CD4-positive, alpha-beta T cell treated with Interleukin-1 beta for 1 hour (primary cell): ENCODE measurements at regions not wholly inside any gene's neighbourhood (a gene's known extent, or its start where the extent isn't known, plus 50 kb on each side); places are given as distances from the start of the nearest gene placed in this dataset.
"Not testable (repeated sequence)": the region's sequence is repeated elsewhere in the genome, so short reads cannot be mapped to it uniquely, and the experiment has no call there.

Experiments
- DNase-seq, 2 donors: peaks; one replicate each; pipeline ENCODE4 v3.0.0-alpha.2; 2020 to 2022

DNA sequence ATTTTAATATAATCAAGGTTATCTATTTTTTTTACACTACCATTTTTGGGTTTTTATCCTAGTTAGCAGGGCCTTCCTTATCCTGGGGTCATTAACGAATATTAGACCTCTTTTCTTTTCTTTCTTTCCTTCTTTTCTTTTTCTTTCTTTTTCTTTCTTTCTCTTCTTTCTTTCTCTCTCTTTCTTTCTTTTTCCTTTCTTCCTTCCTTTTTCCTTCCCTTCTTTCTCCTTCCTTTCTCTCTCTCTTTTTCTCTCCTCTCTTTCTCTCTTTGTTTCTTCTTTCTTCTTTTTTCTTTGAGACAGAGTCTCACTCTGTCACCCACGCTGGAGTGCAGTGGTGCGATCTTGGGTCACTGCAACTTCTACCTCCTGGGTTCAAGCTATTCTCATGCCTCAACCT, 120.4 kb upstream of the PDE7B start:
- DNase-seq, result no peak

DNA sequence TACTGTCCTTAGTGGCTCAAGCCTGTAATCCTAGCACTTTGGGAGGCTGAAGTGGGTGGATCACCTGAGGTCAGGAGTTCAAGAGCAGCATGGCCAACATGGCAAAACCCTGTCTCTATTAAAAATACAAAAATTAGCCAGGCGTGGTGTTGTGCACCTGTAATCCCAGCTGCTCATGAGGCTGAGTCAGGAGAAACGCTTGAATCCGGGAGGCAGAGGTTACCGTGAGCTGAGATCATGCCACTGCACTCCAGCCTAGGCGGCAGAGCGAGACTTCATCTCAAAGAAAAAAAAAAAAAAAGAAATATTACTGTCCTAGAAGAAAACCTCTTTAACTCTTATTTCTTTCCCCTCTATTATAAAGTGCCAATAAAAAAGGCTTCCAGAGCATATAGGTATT, 115.2 kb upstream of the PDE7B start:
- DNase-seq, result not testable (repeated sequence)

DNA sequence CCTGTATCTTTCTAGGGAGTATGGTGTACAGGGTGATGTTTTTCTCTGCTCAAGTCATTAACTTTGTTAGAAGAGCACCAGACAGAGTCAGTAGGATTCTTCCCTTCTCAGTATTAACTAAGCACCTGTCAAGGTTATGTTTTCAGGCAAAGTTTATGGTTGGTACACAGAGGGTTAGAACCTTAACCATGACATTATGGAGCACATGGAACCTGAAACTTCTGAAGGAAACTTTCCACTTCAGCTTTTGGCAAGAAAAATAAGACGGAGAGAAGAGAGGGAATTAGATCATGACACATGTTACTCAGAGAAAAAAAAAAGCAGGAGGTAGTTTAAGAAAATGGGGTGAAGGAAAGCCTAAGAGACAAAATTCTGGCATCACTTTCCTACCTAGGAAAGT, 112.9 kb upstream of the PDE7B start:
- DNase-seq, result no peak

DNA sequence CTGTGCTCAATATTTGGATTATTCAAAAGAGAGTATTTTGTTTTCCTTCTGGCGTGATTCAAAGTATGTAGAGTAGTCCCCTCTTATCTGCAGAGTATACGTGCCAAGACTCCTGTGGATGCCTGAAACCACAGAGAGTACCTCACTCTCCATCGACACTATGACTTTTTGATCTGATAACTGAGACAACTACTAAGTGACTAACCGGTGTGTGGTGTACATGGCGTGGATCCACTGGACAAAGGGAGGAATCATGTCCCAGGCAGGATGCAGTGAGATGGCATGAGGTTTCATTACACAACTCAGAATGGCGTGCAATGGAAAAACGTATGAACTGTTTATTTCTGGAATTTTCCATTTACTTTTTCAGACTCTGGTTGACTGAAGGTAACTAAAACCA, 112.2 kb upstream of the PDE7B start:
- no peak for DNase-seq

DNA sequence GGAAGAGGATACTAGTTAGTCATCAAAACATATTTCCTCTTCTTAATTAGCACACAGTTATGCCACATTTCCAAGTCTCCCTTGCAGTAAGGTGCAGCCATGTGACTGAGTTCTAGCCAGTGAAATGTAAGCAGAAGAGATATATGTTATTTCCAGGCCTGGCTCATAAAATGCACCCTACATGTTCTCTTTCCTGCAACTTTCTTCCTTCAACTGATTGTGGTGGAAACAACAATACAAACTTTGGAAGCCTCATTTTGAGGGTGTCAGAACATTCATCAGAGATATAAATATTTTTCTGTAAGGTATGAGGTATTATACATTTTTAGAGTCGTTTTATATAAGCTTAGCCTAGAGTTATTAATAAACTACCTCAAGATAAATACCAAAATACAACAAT, 110.9 kb upstream of the PDE7B start:
- no peak for DNase-seq

DNA sequence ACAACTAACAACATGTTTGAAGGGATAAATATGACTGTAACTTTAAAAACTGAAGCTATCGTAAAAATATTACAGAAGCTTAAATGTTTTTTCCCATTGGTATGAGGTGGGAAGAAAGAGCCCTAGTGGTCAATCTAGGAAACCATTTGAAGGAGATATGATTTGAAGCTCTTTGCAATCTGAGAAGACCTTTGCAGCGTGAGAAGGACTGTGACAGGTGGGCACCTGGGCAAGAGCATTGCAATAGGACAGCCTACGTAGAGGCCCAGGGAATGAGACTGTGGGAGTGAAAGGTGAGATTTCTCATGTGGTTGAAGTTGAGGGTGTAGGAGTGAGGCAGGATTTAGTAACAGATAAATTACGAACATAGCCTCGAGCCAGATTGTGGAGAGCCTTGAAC, 108.0 kb upstream of the PDE7B start:
- no peak for DNase-seq

DNA sequence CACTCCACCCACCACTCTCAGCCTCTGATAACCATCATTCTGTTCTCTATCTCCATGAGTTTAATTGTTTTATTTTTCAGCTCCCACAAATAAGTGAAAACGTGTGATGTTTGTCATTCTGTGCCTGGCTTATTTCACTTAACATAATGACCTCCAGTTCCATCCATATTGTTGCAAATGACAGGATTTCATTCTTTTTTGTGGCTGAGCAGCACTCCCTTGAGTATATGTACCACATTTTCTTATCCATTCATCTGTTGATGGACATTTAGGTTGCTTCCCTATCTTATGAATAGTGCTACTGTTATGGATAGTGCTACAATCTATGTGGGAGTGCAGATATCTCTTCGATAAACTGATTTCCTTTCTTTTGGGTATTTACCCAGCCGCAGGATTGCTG, 103.3 kb upstream of the PDE7B start:
- DNase-seq, result no peak

DNA sequence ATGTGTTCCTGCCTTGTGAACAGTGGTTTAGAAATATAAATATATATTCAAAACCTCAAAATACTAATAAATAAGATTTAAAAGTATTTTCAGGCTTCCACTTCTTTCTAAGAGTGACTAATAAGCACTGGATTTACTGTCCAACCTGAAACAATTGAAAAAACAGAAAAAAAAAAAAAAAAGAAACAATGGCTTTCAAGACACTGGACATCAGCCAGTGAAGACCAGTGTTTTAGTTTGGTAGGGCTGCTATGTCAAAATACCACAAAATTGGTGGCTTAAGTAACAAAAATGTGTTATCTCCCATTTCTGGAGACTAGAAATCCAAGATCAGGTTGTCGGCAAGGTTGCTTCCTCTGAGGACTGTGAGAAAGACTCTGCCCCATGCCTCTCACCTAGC, 101.4 kb upstream of the PDE7B start:
- no peak for DNase-seq

DNA sequence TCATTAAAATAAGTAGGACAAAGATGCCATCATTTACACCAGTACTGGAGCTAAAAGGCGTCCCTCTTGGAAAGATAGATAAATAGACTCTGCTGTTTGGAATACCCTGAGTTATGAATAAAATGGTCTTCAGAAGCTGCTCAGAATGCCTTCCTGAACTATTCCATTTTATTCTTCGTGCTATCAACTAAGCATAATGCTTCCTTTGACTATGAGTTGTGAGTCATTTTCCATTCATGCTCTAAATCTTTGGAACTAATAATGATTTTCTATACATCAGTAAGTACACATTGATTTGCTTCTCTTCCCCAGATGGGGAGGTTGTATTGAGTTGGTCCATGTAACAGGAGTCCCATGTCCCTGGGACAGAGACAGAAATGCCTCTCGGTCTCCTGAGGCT, 98.3 kb upstream of the PDE7B start:
- no peak for DNase-seq

DNA sequence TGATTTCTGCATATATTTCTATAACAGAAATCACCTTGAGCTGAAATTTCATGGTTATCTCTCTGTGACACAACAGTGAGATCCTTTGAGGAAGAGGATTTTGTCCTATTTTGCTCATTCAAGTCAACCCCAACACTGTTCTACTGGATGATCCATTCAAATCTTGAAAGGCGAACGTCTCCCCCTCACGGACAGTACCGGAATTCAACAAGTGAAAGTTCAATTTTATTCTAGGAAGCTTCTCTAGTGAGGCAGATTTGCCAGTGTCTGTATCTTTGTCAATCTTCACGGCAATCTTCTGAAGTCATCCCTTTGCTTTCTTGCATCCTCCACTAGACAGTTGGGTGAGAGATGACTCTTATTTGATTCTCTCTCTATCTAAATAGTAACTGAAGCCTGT, 91.7 kb upstream of the PDE7B start:
- no peak for DNase-seq

DNA sequence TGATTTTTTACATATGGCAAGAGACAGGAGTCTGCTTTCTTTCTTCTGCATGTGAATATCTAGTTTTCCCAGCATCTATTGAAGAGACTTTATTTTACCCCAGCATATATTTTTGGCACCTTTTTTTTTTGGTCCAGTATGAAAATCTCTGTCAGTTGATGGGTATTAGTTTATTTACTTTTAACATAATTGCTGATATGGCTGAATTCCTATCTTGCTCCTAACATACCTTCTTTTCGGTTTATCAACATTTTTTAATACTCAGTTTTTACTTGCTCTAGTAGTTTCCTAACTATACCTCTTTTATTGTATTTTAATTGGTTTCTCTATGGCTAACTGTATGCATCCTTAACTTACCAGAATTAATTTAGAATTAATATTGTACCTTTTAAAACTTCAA, 77.5 kb upstream of the PDE7B start:
- no peak for DNase-seq

DNA sequence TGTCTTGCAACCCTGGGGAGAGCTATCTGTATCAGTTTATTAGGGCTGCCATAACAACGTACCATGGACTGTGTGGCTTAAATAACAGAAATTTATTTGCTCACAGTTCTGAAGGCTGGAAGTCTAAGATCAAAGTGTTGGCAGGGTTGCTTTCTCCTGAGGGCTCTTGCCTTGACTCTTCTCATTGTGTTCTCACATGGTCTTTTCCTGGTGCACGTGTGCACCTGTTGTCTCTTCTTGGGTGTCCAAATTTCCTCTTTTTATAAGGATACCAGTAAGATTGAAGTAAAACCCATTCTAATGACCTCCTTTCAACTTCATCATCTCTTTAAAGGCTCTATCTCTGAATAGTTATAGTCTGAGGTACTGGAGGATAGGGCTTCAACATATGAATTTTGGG, 72.3 kb upstream of the PDE7B start:
- no peak for DNase-seq

DNA sequence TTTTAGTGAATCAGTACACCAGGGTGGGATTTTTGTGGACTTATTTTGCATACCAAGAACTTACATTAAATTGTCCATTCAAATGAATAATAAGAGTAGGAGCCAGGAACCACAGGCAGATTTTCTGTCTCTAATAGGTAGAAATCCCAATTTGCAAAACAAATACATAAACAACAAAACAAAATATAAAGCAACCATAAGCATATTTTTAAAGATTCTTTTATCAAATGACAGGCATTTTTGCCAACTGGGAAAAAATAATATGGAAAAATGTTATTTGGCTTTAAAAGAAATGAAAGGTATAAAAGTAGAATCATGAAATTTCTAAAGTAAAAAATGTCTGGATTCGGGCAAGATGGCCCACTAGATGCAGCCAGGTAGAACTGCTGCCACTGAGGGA, 71.2 kb upstream of the PDE7B start:
- no peak for DNase-seq

DNA sequence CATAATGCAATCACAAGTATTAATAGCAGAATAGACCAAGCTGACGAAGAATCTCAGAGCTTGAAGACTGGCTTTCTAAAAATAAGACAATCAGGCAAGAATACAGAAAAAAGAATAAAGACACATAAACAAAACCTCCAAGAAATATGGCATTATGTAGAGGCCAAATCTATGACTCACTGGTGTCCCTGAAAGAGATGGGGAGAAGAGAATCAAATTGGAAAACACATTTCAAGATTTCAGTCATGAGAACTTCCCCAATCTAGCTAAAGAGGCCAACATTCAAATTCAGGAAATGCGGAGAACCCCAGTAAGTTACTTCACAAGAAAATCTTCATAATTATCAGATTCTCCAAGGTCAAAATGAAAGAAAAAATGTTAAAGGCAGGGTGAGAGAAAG, 69.0 kb upstream of the PDE7B start:
- DNase-seq, result no peak

DNA sequence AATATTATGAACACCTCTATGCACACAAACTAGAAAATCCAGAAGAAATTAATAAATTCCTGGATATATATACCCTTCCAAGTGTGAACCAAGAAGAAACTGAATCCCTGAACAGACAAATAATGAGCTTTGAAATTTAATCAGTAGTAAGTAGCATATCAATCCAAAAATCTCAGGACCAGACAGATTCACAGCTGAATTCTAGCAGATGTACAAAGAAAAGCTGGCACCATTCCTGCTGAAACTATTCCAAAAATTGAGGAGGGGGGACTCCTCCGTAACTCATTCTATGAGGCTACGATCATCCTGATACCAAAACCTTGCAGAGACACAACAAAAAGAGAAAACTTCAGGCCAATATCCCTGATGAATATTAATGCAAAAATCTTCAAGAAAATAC, 67.0 kb upstream of the PDE7B start:
- no peak for DNase-seq

DNA sequence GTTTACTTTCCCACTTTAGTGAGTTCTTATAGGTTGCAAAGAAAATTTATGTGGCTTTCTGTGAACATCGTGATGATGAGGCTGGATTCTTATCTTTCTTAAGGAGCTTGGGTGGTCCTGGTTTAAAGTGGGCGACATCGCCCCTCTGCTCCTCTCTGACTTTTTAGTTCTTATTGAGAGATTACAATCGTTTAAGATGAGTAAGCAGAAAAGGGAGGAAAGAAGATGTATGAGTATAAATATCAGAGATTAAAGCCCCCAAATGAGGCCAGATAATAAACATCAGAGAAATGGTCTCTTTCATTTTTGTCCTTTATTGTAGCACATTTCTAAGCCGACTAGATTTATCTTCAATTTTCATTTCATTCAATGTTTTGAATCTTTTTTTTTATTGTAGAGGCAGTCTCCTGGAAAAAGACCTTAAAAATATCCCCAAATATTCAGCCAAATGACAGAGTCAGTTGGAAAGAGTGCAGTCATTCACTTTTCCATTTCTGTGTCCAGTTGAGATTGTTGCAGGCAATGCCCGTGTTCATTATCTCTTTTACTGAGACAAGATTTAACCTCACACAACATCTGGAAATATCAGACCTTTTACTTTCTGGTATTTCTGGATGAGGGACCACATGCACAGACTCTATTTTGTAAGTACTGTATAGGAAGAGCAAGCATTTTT, 62.0 kb upstream of the PDE7B start:
- no peak for DNase-seq

DNA sequence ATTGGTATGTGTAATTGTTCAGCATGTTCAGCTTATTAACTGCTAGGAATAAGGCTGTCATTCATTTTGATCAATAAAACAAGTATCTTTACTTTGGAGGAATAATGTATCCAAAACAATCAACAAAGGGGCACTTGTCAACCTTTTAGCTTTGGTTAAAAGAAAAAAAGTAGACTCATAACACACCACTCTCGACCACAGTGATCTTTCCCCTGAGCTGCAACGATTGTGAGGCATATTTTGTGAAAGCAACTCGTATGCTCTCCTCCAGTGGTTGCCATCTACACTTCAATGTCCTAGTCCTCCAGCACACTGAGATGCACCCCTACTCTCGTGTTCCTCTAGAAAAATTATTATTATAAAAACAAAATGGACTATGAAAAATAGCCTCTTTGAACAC, 60.1 kb upstream of the PDE7B start:
- no peak for DNase-seq

DNA sequence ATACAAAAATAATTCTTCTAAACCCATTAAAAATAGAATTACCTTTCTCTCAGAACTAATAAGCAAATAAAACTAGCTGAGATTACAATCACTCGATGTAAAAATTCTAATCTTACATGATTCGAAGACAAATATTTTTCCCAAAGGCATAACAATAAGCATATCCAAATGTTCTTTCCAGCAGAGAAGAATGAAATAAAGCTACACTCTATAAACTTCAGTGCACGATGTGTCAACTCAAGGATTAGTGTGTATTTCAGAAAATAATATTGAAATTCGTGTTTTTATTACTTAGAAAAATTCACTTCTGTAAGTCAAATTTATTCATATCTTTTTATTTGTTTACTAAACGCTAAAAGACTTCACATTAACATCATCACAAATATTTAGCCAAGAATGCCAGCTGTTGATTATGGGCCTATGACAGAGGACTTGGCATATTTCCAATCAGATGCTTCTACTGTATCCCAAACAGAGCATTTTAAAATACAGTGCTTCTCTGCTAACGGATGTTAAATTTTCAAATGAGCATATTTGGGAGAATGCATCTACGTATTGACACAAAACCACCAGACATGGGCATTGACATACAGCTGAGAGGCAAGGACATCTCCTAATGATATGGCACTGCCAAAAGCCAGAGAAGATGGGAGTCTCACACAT, 54.7 kb upstream of the PDE7B start:
- DNase-seq, result no peak

DNA sequence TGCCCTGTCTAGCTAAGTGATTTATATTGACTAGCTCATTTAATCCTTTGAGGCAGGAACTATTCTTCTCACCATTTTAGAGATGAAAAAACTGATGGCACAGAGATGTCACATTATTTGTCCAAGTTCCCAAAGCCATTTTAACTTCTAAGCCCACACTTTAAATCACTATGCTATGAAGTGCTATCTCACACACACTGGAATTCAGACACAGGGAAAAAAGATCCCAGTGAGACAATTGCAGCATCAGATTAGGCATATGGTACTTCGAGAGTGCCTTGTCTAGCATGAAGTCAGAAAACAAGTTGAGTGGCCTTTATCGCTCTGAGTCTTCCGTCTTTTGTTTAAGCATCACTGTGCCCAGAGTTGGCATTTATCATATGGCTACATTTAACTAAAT, 54.1 kb upstream of the PDE7B start:
- no peak for DNase-seq

DNA sequence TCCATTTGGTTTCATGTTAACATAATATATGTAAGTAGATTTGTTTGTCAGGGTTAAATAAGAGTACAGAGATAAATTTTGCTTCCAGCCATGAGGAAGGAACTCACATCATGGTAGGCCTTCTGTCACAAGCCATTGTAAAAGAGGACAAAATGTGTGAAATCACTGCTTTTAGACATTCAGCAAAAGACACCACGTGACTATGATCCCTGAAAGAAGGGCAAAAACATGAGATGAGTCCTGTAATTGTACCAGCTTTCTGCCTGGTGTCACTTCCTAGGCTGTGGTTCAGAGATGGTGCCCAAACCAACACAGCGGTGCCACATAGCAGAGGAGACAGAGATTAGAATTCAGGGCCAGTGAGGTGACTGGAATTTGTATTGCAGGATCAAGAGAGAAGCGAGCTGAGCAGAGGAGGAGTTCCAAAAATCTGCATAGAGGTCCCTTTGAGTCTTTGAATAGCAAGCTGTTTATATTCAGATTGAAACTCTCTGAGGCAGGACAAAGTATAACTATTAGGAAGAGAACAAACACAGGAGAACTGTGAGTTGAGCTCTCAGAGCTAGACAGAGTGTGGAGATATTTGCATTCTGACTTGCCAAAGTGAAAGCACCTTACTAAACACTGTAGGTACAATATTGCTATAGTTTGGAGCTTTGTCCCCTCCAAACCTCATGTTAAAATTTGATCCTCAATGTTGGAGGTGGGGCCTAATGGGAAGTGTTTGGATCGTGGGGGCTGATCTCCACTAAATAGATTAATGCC, 52.6 kb upstream of the PDE7B start:
- DNase-seq, result no peak
